IPS-15b (cell line): ENCODE measurements at regions not wholly inside any gene's neighbourhood (a gene's known extent, or its start where the extent isn't known, plus 50 kb on each side); places are given as distances from the start of the nearest gene placed in this dataset.

Source experiments
- H3K27me3 ChIP-seq: one replicate; pipeline ENCODE4 v1.6.1; 2013; ENCODE audit warnings: low read length; ENCODE audit not compliant: control insufficient read depth, insufficient read depth
- H3K36me3 ChIP-seq: one replicate; pipeline ENCODE4 v1.6.1; 2013; ENCODE audit warnings: low read length; ENCODE audit not compliant: control insufficient read depth, insufficient read depth
- H3K4me1 ChIP-seq: one replicate; pipeline ENCODE4 v1.6.1; 2013; ENCODE audit warnings: mild to moderate bottlenecking, low read length; ENCODE audit not compliant: control insufficient read depth, insufficient read depth
- H3K4me3 ChIP-seq: one replicate; pipeline ENCODE4 v1.5.1; 2013; ENCODE audit warnings: low read depth, low read length
- H3K9ac ChIP-seq: one replicate; pipeline ENCODE4 v1.6.1; 2013; ENCODE audit warnings: low read depth, mild to moderate bottlenecking, low read length
- H3K9me3 ChIP-seq: one replicate; pipeline ENCODE4 v1.6.1; 2013; ENCODE audit warnings: mild to moderate bottlenecking, low read length; ENCODE audit not compliant: control insufficient read depth, insufficient read depth

DNA sequence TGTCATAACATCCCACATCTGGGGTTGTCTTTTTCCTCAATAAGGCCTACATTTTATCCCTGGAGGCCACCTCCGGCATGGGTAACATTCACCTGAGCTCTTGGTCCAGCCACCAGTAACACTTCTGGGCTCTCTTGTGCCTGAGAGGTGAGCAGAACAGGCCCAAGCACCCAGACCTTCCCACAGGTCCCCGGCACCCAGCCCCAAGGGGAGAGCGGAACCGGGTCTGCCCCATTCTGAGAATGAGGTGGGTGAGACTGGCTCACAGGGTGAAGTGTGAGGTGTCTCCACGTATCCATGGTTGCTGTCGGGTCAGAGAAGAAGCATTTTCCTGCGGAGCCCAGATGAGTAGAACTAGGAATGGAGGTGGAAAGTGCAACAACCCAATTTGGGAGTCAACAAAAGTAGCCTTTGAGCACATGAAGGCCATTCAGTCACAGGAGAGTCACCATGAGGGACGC is 496.7 kb upstream of the MYT1L start:
- H3K4me3 ChIP-seq, result no peak overlapping the region
- no peak overlapping the region for H3K9ac ChIP-seq
- H3K9me3 ChIP-seq, result no peaks in the 10 kb centered on the region
- H3K27me3 ChIP-seq, result no peaks in the 10 kb centered on the region
- H3K36me3 ChIP-seq, result no peaks in the 10 kb centered on the region
- H3K4me1 ChIP-seq, result no peaks in the 10 kb centered on the region

DNA sequence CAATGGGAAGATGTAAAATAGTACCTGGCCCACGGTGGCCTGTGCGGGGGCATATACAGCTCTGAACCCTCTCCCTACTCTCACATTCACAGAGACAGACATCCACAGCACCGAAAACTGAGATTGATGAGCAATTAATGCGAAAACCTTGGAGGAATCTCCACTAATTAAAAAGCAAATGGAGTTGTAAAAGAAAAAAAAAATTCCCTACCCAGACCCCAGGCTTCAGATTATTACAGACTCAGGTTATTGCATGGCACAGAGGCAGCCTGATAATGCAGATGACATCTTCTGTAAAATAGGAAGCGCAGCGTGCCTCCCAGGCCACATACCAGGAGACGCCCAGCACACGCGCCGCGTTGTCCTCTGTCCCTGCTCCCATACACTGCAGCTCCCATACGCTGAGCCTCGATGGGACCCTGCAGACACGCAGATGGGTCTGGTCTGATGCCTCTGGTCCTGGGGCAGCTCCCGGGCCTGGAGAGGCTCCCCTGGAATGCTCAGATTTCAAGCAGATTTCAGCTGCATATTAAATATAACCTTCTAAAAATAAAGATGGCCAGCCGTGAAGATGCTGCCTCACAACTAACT is 496.1 kb upstream of the MYT1L start:
- H3K4me1 ChIP-seq, result no peaks in the 10 kb centered on the region
- H3K4me3 ChIP-seq, result no peak overlapping the region
- no peak overlapping the region for H3K9ac ChIP-seq
- H3K27me3 ChIP-seq, result no peaks in the 10 kb centered on the region
- no peaks in the 10 kb centered on the region for H3K9me3 ChIP-seq
- no peaks in the 10 kb centered on the region for H3K36me3 ChIP-seq

DNA sequence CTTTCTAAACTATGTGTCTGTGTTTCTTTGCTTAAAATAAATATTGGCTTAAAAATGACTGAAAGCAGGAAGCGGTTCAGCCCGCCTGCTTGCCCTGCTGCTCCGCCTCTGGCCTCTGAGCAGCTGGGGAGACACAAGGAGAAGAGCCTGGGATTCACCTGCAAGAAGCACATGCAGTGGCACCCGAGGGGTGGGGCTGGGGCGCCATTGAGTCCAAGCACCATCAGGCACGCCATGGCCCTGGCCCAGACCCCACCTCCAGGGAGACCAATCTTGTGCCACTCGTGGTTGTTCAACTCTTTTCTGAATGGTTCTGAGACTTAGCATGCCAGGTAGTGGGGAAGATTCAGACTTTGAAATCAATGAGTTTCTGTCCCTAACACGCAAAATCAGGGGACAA is 495.5 kb upstream of the MYT1L start:
- no peaks in the 10 kb centered on the region for H3K9me3 ChIP-seq
- H3K4me3 ChIP-seq, result no peak overlapping the region
- H3K27me3 ChIP-seq, result no peaks in the 10 kb centered on the region
- no peaks in the 10 kb centered on the region for H3K4me1 ChIP-seq
- H3K36me3 ChIP-seq, result no peaks in the 10 kb centered on the region
- no peak overlapping the region for H3K9ac ChIP-seq

DNA sequence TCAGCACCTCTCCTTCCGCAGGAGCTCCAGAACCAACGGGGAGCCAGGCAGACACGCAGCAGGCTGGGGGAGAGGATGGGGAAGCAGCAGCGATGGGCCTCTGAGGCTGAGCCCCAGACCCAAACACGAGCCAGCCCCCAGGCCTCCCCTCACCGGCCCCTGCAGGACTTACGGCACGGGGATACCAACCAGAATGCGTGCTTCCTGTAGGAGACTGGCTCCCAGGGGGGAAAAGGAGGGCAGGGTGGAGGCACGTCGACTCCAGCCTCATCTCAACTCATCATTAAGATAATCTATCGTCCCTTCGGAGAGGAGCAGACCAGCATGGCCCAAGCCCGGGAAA is 495.1 kb upstream of the MYT1L start:
- H3K27me3 ChIP-seq, result no peaks in the 10 kb centered on the region

DNA sequence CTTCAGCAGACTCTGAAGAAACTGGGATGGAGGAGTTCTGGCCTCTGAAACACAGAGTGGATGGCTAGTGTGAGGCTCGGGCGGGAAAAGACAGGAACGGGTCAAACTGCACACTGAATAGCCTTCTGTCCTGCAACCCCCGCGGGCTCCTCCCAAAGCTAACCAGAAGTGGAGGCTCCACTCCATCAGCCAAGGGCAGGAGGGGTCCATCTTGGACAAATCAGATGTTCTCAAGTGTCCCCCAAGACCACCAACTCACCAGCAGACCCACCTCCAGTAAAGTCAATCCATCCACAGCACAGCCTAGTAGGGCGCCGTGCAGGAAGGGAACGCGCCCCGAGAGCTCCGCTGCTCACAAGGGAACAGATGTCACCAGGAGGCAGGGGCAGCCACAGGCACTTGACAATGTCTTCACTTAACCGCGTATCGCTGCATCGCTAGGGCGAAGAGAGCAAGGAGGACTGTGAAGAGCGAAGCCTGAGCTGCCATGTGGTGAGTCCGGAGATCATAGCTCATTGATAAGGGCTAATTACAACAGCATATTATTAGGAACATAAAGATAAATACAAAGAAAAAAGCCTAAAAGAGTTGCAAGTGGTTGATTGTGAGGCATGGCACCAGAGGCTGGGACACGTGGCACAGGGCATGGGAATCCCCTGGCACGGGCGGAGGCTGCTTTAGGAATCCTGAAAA is 494.6 kb upstream of the MYT1L start:
- Histone ChIP-seq H3K4me1 (no peaks in the 10 kb centered on the region), H3K9me3 (no peaks in the 10 kb centered on the region), H3K9ac (no peak overlapping the region), H3K4me3 (no peak overlapping the region), H3K36me3 (no peaks in the 10 kb centered on the region), H3K27me3 (no peaks in the 10 kb centered on the region)

More for the DNA sequence above, 495.1 kb upstream of the MYT1L start:
- Histone ChIP-seq H3K4me3 (no peak overlapping the region), H3K36me3 (no peaks in the 10 kb centered on the region), H3K9me3 (no peaks in the 10 kb centered on the region), H3K9ac (no peak overlapping the region), H3K4me1 (no peaks in the 10 kb centered on the region)

DNA sequence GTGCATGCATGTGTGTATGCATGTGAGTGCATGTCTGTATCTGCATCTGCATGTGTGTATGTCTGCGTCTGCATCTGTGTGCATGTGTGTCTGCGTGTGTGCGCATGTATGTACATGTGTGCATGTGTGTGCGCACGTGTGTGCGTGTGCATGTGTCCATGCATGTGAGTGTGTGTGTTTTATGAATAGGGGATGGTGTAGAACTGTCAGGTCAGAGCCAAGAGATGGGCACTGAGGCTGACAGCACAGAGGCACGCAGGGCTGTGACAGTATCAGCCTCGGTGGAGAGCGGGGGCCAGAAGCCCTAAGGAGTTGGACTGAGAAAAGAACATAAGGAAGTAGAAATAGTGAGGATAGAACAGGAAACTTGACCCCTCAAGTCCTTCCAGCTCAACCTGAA is 494.0 kb upstream of the MYT1L start:
- Histone ChIP-seq H3K4me1 (no peaks in the 10 kb centered on the region), H3K4me3 (no peak overlapping the region), H3K9me3 (no peaks in the 10 kb centered on the region), H3K36me3 (no peaks in the 10 kb centered on the region), H3K9ac (no peak overlapping the region), H3K27me3 (no peaks in the 10 kb centered on the region)

DNA sequence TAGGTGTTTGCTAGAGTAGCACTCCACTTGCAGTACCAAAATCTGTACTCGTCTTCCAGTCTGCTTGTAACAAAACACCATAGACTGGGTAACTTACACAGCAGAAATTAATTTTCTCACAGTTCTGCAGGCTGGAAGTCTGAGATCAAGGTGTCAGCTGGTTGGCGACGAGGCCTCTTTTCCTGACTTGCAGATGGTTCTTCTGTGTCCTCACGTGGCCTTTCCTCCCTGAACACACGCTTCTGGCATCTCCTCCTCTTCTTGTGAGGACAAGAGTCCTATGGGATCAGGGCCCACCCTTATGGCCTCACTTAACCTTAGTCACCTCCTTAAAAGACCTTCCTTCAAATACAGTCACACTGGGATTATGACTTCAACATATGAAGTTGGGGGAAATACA is 493.5 kb upstream of the MYT1L start:
- Histone ChIP-seq H3K9me3 (no peaks in the 10 kb centered on the region), H3K27me3 (no peaks in the 10 kb centered on the region), H3K4me3 (no peak overlapping the region), H3K9ac (no peak overlapping the region), H3K36me3 (no peaks in the 10 kb centered on the region), H3K4me1 (no peaks in the 10 kb centered on the region)

DNA sequence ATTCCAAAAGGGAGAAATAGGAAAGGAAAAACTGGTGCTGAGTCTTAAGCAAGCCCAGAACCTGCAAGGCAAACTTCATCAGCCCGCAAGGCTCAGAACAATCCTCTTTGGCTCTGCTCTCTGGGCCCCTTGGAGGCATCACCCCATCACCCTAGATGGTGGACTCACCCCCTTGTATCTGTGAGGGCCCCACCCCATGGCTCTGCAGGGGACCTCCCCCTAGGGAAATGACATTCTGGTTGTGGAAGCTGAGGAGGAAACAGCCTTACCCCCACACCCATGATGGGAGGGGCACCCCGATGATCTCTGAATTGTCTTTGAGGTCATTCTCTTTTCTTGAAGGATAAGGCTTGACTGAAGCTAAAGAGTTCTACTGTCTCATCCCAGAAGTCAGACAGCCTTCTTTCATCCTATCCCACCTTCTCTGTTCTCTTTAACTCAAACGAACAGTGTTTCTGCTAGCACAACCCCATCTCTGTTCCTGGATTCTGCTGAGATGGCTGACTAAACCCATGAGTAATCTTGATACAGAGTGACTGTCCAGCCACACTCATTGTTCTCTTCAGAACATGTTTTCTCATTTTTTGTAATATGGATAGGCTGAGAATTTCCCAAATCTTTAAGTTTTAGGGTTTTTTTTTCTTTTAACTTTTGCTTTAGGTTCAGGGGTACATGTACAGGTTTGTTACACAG is 492.1 kb upstream of the MYT1L start:
- Histone ChIP-seq H3K36me3 (no peaks in the 10 kb centered on the region), H3K27me3 (no peaks in the 10 kb centered on the region), H3K4me1 (no peaks in the 10 kb centered on the region), H3K4me3 (no peak overlapping the region), H3K9ac (no peak overlapping the region), H3K9me3 (no peaks in the 10 kb centered on the region)

DNA sequence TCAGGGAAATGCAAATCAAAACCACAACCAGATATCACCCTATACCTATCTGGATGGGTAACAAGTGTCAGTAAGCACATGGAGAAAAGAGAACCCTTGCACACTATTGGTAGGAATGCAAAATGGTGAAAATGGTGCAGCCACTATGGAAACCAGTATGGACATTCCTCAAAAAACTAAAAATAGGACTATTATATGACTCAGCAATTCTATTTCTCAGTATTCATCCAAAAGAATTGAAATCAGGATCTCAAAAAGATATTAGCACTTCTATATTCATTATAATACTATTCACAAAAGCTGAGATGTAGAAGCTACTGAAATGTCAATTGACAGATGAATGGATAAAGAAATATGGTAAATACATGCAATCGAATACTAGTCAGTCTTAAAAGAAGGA is 491.1 kb upstream of the MYT1L start:
- H3K27me3 ChIP-seq, result no peaks in the 10 kb centered on the region
- no peaks in the 10 kb centered on the region for H3K4me1 ChIP-seq
- no peaks in the 10 kb centered on the region for H3K9me3 ChIP-seq
- H3K9ac ChIP-seq, result no peak overlapping the region
- H3K4me3 ChIP-seq, result no peak overlapping the region
- H3K36me3 ChIP-seq, result no peaks in the 10 kb centered on the region

DNA sequence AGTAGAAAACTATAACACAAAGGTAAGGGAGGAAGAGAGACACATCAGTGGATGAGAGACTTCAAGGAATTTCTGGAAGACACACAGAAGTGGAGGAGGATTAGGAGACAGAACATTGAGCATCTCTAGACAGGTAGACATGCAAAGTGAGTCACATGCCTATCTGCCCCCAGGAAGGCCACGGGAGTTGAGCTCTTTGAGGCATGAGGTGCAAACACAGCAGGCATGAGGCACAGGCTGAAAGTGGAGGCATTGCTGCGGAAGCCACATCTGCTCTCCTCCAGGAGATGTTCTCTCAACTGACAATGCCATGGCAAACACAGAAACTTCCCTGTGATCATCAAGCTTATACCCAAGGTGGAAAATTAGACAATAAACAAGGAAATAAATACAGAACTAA is 481.6 kb upstream of the MYT1L start:
- Histone ChIP-seq H3K4me3 (no peak overlapping the region), H3K4me1 (no peaks in the 10 kb centered on the region), H3K27me3 (no peaks in the 10 kb centered on the region), H3K9me3 (no peaks in the 10 kb centered on the region), H3K36me3 (no peaks in the 10 kb centered on the region), H3K9ac (no peak overlapping the region)

DNA sequence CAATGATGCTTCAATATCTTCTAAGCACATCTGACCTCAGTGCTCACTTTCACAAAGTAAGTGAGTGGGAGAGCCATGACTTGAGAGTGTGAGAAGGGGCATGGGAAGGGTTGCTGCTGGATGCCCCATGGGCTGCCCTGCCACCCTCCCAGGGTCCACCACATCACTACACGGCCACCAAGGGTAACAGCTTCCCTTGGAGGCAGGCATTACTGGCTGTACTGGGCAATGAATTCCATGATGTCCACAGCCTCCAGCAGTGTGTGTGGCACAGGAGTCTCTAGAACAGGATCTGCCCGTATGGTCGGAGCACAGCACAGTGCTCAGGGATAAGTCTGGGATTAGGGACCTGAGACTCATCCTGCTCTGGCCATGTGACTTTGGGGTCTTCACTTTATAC is 481.0 kb upstream of the MYT1L start:
- Histone ChIP-seq H3K9ac (no peak overlapping the region), H3K36me3 (no peaks in the 10 kb centered on the region), H3K9me3 (no peaks in the 10 kb centered on the region), H3K4me1 (no peaks in the 10 kb centered on the region), H3K27me3 (no peaks in the 10 kb centered on the region), H3K4me3 (no peak overlapping the region)

DNA sequence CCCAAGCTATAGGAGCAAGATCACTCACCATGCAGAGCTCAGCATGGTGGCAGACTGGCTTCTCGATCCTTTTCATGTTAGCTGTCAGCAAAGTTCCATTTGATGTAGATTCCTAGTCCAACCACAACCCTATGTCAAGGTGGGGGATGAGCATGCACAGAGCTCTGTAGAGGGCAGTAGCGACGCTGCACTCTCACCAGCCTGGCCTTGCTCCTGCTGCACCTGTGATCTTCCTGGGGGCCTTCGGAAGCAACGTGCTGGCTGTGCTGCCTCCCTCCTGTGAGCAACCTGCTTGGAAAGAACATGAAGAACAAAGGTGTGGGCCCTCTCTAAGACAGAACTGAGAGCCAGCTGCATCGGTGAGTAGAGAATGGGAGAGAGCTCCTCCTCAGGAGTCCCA is 479.4 kb upstream of the MYT1L start:
- no peak overlapping the region for H3K4me3 ChIP-seq
- no peaks in the 10 kb centered on the region for H3K9me3 ChIP-seq
- H3K27me3 ChIP-seq, result no peaks in the 10 kb centered on the region
- no peak overlapping the region for H3K9ac ChIP-seq
- no peaks in the 10 kb centered on the region for H3K36me3 ChIP-seq
- H3K4me1 ChIP-seq, result no peaks in the 10 kb centered on the region
